K562 (cell line): ENCODE measurements at regions not wholly inside any gene's neighbourhood (a gene's known extent, or its start where the extent isn't known, plus 50 kb on each side); places are given as distances from the start of the nearest gene placed in this dataset.

Source experiments
- ATAC-seq: fragments of 200-7000 bp; cut with Tn5 transposase; 3 replicates; pipeline ENCODE4 v1.9.1; 2020; ENCODE audit warnings: moderate library complexity
- BruUV-seq: library from RNA; stranded (reverse); fragments of 400-500 nt; replicated peaks from 2 replicates; lab custom pipeline; 2021; lab: Mats Ljungman, UMichigan
- CTCF ChIA-PET: fragments of 300-600 bp; formaldehyde crosslinking; extraction: SDS; loops from one replicate; lab custom pipeline; 2021; ENCODE audit warnings: low intra/inter-chr PET ratio; lab: Yijun Ruan, JAX
- POLR2A ChIA-PET: fragments of 300-600, 350-650 bp; sonication (Branson Sonifier 250); formaldehyde crosslinking; extraction: SDS; loops from one replicate; lab custom pipeline; 2021; ENCODE audit warnings: antibody characterized with exemption, inconsistent platforms; lab: Yijun Ruan, JAX
- DNase-seq, 4 experiments: peaks; one replicate each; pipeline versions ENCODE4 v3.0.0 to v3.0.0-alpha.2; 2011 to 2018; ENCODE audit warnings: low spot score in 3 of 4, mixed read lengths in 3 of 4; ENCODE audit errors: extremely low read depth in 1 of 4
- FAIRE-seq: peaks from 2 replicates; lab custom pipeline; 2011; peaks lifted over from hg19 to GRCh38; lab: Jason Lieb, UNC
- H2AFZ ChIP-seq: 2 replicates; pipeline ENCODE4 v1.6.0; 2011; ENCODE audit warnings: low read depth, low read length, control low read depth, inconsistent platforms
- H3K27ac ChIP-seq: fragments of 200-600 bp; 3 replicates; pipeline ENCODE4 v1.8.0; 2011; ENCODE audit warnings: low read depth, mild to moderate bottlenecking, control low read depth, inconsistent platforms, low read length, moderate library complexity, mixed read lengths; ENCODE audit errors: extremely low read depth
- H3K27me3 ChIP-seq, 2 experiments: fragments of 300-600 bp in 1 of 2; 2 replicates in 1 of 2; 3 replicates in 1 of 2; pipeline versions ENCODE4 v1.6.0 to v1.8.0; 2011; ENCODE audit warnings: inconsistent platforms in 2 of 2, low read length in 2 of 2, mild to moderate bottlenecking in 1 of 2, mixed read lengths in 1 of 2, moderate library complexity in 1 of 2; ENCODE audit not compliant: control insufficient read depth in 2 of 2, insufficient read depth in 2 of 2
- H3K36me3 ChIP-seq: fragments of 300-600 bp; 3 replicates; pipeline ENCODE4 v1.8.0; 2011; ENCODE audit warnings: mild to moderate bottlenecking, low read length, inconsistent platforms; ENCODE audit not compliant: control insufficient read depth, insufficient read depth
- H3K4me1 ChIP-seq, 2 experiments: fragments of 200-600 bp in 1 of 2; replicated peaks in 1 of 2; 2 replicates in 1 of 2; 3 replicates in 1 of 2; pipeline versions ENCODE4 v1.5.1 to v1.8.0; 2011; ENCODE audit warnings: inconsistent platforms in 2 of 2, low read length in 2 of 2, mild to moderate bottlenecking in 1 of 2, mixed read lengths in 1 of 2, moderate library complexity in 1 of 2; ENCODE audit not compliant: control insufficient read depth in 2 of 2, insufficient read depth in 2 of 2
- H3K4me2 ChIP-seq: 2 replicates; pipeline ENCODE4 v1.6.1; 2011; ENCODE audit warnings: low read length, control low read depth, inconsistent platforms, mixed read lengths; ENCODE audit not compliant: insufficient read depth
- H3K4me3 ChIP-seq: fragments of 200-600 bp; sonication (generic), shearing (Covaris generic); 2 replicates; pipeline ENCODE4 v1.5.1; 2016; ENCODE audit warnings: control low read depth, inconsistent platforms
- H3K79me2 ChIP-seq: fragments of 200-600 bp; 3 replicates; pipeline ENCODE4 v1.8.0; 2011; ENCODE audit warnings: low read length, inconsistent platforms; ENCODE audit not compliant: control insufficient read depth, insufficient read depth
- H3K9ac ChIP-seq, 2 experiments: 2 replicates each; pipeline versions ENCODE4 v1.6.0 to v1.6.1; 2011; ENCODE audit warnings: low read depth in 2 of 2, low read length in 2 of 2, control low read depth in 1 of 2, inconsistent platforms in 1 of 2, mild to moderate bottlenecking in 1 of 2, mixed read lengths in 1 of 2; ENCODE audit not compliant: insufficient read depth in 1 of 2
- H3K9me1 ChIP-seq: one replicate; pipeline ENCODE4 v1.6.0; 2011; ENCODE audit warnings: inconsistent platforms, mild to moderate bottlenecking, low read length, moderate library complexity; ENCODE audit not compliant: control insufficient read depth, insufficient read depth
- H3K9me3 ChIP-seq: replicated peaks from 2 replicates; pipeline ENCODE4 v1.5.1; 2011; ENCODE audit warnings: low read depth, low read length, inconsistent platforms; ENCODE audit not compliant: control insufficient read depth, insufficient read depth
- H4K20me1 ChIP-seq: replicated peaks from 2 replicates; pipeline ENCODE4 v1.6.1; 2011; ENCODE audit warnings: low read length, inconsistent platforms, mixed read lengths; ENCODE audit not compliant: control insufficient read depth, insufficient read depth
- CC2D1A ChIP-seq: fragments of 450-650 bp; IDR thresholded peaks from 2 replicates; pipeline ENCODE4 v1.6.1; 2017; ENCODE audit warnings: mild to moderate bottlenecking
- CREM ChIP-seq: IDR thresholded peaks from 2 replicates; pipeline ENCODE4 v1.6.1; 2014; ENCODE audit warnings: antibody characterized with exemption, low read depth
- GABPA ChIP-seq: fragments of 200-800 bp; sonication (Bioruptor generic); conservative IDR thresholded peaks from 2 replicates; pipeline ENCODE4 v1.6.1; 2016; ENCODE audit warnings: low read depth, missing genetic modification characterization, missing compliant biosample characterization
- MAFF ChIP-seq: IDR thresholded peaks from 2 replicates; pipeline ENCODE4 v1.6.1; 2012; ENCODE audit warnings: low read length, improper control_type of control experiment
- NFATC3 ChIP-seq: fragments of 450-650 bp; IDR thresholded peaks from 2 replicates; pipeline ENCODE4 v1.6.1; 2017; ENCODE audit warnings: mild to moderate bottlenecking
- NFXL1 ChIP-seq: fragments of 450-650 bp; formaldehyde crosslinking; IDR thresholded peaks from 2 replicates; pipeline ENCODE4 v1.4.0; 2021; ENCODE audit warnings: mild to moderate bottlenecking
- PTBP1 ChIP-seq: fragments of 200-400 bp; formaldehyde crosslinking; IDR thresholded peaks from 2 replicates; pipeline ENCODE4 v1.6.1; 2017; ENCODE audit warnings: low read depth, low read length
- PTRF ChIP-seq: fragments of 450-650 bp; IDR thresholded peaks from 2 replicates; pipeline ENCODE4 v1.6.1; 2016; ENCODE audit warnings: mild to moderate bottlenecking, missing genetic modification characterization, missing compliant biosample characterization
- RAD51 ChIP-seq: fragments of 450-650 bp; IDR thresholded peaks from 2 replicates; pipeline ENCODE4 v1.7.1; 2016; ENCODE audit warnings: low read depth, mild to moderate bottlenecking, borderline replicate concordance
- TOE1 ChIP-seq, 2 experiments: fragments of 450-650 bp in 1 of 2; sonication (generic) in 1 of 2; formaldehyde crosslinking in 1 of 2; IDR thresholded peaks; 2 replicates each; pipeline versions ENCODE4 v1.7.1 to v1.8.0; 2016 to 2022; ENCODE audit warnings: borderline replicate concordance in 2 of 2, mild to moderate bottlenecking in 2 of 2, antibody characterized with exemption in 1 of 2, inconsistent platforms in 1 of 2, low read depth in 1 of 2, missing genetic modification reagents in 1 of 2, moderate library complexity in 1 of 2
- ZNF584 ChIP-seq: fragments of 200-800 bp; sonication (Bioruptor generic); IDR thresholded peaks from 2 replicates; pipeline ENCODE4 v1.6.1; 2016; ENCODE audit warnings: low read depth, mild to moderate bottlenecking, missing genetic modification characterization, missing compliant biosample characterization
- ZNF766 ChIP-seq: fragments of 200-800 bp; sonication (Bioruptor generic); conservative IDR thresholded peaks from 2 replicates; pipeline ENCODE4 v1.6.1; 2016; ENCODE audit warnings: missing genetic modification characterization, missing compliant biosample characterization
- WGBS: fragments of 100-300 bp; shearing (Covaris generic); methylation state at CpG from one replicate; pipeline ENCODE4 v1.1.6; 2016; ENCODE audit warnings: low coverage, mixed read lengths; ENCODE audit not compliant: insufficient coverage; ENCODE audit errors: missing lambda C conversion rate; 5-methylcytosine and 5-hydroxymethylcytosine counted together
- in situ Hi-C: fragments of 300-500 bp; cut with MboI; formaldehyde crosslinking; loops from 4 replicates; pipeline ENCODE4 v1.15.0; 2018; ENCODE audit warnings: inconsistent platforms, mixed read lengths
- intact Hi-C: fragments of 100-400 bp; cut with micrococcal nuclease; formaldehyde crosslinking; loops from 2 replicates; pipeline ENCODE4 v1.14.2; 2022
- TF ChIP-seq, protein P1 (sequence below): fragments of 450-650 bp; formaldehyde crosslinking; IDR thresholded peaks from 2 replicates; pipeline ENCODE4 v1.4.0; 2022; ENCODE audit warnings: mild to moderate bottlenecking, moderate library complexity
- TF ChIP-seq, protein P2 (sequence below): IDR thresholded peaks from 2 replicates; pipeline ENCODE4 v1.6.1; 2011; ENCODE audit not compliant: insufficient read length; ENCODE audit errors: extremely low read depth
- TF ChIP-seq, protein P3 (sequence below): fragments of 450-650 bp; IDR thresholded peaks from 2 replicates; pipeline ENCODE4 v1.6.1; 2016; ENCODE audit warnings: borderline replicate concordance
- TF ChIP-seq, protein P4 (sequence below): fragments of 450-650 bp; formaldehyde crosslinking; IDR thresholded peaks from 2 replicates; pipeline ENCODE4 v1.4.0; 2020; ENCODE audit warnings: mild to moderate bottlenecking

DNA sequence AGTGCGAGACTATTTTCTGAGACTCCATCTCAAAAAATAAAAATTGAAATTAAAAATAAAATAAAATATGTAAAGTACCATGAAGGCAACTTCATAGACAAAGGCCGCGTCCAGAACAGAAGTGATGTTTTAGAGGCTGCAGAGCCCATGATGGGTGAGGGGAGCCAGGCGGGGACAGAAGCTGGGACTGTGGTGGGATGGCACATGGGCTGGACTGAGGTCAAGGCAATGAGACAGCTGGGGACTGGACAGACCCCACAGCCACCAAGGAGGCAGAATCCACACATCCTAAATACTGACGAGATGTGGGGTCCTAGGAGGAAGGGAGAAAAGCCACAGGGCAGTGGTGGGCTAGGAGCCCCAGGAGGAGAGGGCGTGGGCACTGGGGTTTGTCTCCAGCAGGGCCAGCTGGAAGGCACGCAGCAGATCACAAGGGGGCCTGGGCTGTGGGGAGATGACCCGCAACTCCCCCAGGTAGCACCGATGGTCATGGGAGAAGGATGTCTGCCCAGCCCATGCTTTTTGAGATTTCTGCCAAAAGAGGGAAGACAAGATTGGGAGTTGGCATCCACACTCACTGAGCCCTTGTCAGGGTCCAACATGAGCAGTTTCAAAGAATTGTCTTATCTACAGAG is 74.3 kb downstream of the KCNF1 start:
- ChIA-PET POLR2A (no interaction called here), CTCF (no interaction called here)
- in situ Hi-C loops (no loop called here), intact Hi-C loops (no loop called here)
- no peaks in the 10 kb centered on the region for H3K4me1 ChIP-seq
- H3K9me1 ChIP-seq = no peaks in the 10 kb centered on the region
- FAIRE-seq (no peak), ATAC-seq (no peak), DNase-seq (no peak)
- no peak overlapping the region for H3K9ac ChIP-seq
- H3K36me3 ChIP-seq = no peaks in the 10 kb centered on the region
- H2AFZ ChIP-seq = no peak overlapping the region
- H3K4me3 ChIP-seq = no peak overlapping the region
- no peak overlapping the region for H3K4me2 ChIP-seq
- H3K79me2 ChIP-seq = no peaks in the 10 kb centered on the region
- H3K27ac ChIP-seq = no peak overlapping the region
- 0% methylated on average over 8 of the region's 9 CpGs for WGBS
- peaks cover 19 to 48% of the 10 kb centered on the region in 2 experiments; a peak in 4 of 5 replicates for H3K27me3 ChIP-seq
- BruUV-seq = no TSS peak
- H3K9me3 ChIP-seq = no peaks in the 10 kb centered on the region
- H4K20me1 ChIP-seq = no peaks in the 10 kb centered on the region
- TF ChIP-seq, protein P1, sequence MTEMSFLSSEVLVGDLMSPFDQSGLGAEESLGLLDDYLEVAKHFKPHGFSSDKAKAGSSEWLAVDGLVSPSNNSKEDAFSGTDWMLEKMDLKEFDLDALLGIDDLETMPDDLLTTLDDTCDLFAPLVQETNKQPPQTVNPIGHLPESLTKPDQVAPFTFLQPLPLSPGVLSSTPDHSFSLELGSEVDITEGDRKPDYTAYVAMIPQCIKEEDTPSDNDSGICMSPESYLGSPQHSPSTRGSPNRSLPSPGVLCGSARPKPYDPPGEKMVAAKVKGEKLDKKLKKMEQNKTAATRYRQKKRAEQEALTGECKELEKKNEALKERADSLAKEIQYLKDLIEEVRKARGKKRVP = no peak
- TF ChIP-seq RAD51 (no peak), MAFF (no peak), TOE1 (IDR thresholded peaks at IDR 0.05; ENCODE audit: borderline replicate concordance) (no peak), TOE1 (CRISPR knock-in tag; IDR thresholded peaks at IDR 0.05; ENCODE audit: borderline replicate concordance, low read depth) (no peak), ZNF766 (no peak), CC2D1A (no peak), PTRF (no peak), NFATC3 (no peak), GABPA (tag) (no peak), CREM (no peak), ZNF584 (CRISPR knock-in tag) (no peak), NFXL1 (no peak), PTBP1 (no peak)
- TF ChIP-seq, protein P2, sequence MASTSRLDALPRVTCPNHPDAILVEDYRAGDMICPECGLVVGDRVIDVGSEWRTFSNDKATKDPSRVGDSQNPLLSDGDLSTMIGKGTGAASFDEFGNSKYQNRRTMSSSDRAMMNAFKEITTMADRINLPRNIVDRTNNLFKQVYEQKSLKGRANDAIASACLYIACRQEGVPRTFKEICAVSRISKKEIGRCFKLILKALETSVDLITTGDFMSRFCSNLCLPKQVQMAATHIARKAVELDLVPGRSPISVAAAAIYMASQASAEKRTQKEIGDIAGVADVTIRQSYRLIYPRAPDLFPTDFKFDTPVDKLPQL = no peak
- TF ChIP-seq, protein P3, sequence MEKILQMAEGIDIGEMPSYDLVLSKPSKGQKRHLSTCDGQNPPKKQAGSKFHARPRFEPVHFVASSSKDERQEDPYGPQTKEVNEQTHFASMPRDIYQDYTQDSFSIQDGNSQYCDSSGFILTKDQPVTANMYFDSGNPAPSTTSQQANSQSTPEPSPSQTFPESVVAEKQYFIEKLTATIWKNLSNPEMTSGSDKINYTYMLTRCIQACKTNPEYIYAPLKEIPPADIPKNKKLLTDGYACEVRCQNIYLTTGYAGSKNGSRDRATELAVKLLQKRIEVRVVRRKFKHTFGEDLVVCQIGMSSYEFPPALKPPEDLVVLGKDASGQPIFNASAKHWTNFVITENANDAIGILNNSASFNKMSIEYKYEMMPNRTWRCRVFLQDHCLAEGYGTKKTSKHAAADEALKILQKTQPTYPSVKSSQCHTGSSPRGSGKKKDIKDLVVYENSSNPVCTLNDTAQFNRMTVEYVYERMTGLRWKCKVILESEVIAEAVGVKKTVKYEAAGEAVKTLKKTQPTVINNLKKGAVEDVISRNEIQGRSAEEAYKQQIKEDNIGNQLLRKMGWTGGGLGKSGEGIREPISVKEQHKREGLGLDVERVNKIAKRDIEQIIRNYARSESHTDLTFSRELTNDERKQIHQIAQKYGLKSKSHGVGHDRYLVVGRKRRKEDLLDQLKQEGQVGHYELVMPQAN = no peak
- TF ChIP-seq, protein P4, sequence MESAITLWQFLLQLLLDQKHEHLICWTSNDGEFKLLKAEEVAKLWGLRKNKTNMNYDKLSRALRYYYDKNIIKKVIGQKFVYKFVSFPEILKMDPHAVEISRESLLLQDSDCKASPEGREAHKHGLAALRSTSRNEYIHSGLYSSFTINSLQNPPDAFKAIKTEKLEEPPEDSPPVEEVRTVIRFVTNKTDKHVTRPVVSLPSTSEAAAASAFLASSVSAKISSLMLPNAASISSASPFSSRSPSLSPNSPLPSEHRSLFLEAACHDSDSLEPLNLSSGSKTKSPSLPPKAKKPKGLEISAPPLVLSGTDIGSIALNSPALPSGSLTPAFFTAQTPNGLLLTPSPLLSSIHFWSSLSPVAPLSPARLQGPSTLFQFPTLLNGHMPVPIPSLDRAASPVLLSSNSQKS (CRISPR knock-in tag) = no peak
